Embryonic facial prominence (tissue), 1 donor: ENCODE measurements at regions not wholly inside any gene's neighbourhood (a gene's known extent, or its start where the extent isn't known, plus 50 kb on each side); places are given as distances from the start of the nearest gene placed in this dataset.
"Not testable (repeated sequence)": the region's sequence is repeated elsewhere in the genome, so short reads cannot be mapped to it uniquely, and the experiment has no call there.

Experiments used
- DNase-seq: peaks from one replicate; pipeline ENCODE4 v3.0.0-alpha.2; 2016; ENCODE audit errors: extremely low spot score

DNA sequence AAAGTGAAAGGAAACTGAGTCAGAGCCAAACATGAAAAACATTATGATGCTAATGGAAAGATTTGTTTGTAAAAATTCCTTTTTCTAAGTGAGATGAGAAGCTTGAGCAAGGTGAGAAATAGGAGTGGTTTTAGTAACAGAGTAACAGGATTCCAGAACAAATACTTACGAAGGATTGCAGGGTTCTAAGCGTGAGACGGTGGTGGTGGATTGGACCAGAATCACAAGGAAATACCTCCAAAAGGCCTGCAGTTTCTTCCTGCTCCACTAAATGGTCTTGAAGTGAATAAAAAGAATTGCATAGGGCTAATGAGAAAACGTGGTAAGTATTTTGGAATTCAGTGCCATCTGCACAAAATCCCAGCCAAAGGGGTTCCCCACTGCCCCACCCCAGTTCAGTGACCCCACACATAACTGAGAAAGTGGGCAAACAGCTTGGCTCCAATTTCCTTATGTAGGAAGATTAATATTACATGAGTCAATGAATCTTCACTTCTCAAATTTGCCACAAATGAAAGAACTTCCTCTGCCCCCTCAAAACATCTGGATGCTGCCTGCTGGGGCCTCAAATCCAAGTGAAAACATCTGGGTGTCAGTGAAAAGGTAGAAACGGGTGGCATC lies 283.8 kb upstream of the NR2F2 start:
- no peak for DNase-seq

DNA sequence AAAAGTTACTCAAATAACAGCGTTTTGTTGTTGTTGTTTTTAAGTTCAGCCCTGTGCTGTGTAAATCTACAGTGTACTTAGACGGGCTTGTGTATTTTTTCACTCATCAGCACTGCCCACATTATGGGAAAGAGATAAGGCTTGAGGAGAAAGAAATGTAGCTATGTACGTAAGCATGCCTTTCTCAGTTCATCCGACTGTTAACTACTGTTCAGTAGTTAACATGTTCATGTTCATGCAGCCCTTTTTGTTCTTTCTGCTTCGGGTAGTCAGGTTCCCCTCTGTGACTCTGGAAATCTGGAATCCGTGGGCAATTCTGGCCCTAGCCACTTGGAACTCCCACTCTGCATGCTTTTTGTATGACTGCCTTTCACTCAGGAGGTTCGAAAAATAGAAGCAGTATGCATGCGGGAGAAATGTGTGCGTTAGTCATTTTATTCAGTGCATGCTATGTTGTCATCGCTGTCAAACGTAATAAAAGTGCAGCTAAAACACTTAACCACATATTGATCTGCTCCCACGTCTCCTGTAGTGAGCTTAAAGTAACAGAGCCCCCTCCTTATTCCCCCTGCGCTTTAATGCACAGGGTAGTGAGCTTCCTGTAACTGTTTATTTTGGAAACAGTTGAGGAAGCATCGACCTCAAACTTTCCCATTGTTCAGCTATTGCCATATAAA lies 283.1 kb upstream of the NR2F2 start:
- no peak for DNase-seq

DNA sequence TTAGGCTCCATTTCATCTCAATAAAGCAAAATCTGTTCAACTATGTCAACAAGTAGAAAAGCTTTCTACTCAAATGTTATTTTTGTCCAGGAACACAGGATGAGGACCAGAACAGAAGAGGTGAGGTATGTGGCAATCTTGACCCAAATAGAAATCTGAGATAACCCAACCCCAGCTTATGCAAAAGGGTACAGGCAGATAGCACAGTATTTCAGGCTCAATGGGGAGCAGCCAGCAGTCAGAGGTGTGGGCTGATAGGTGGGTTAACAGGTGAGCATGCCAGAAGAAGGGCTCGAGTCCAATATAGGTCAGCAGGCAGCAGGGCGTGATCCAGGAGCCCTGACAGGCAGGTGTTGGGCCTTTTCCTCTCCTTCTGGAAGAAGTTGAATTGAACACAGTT lies 281.2 kb upstream of the NR2F2 start:
- DNase-seq: no peak

DNA sequence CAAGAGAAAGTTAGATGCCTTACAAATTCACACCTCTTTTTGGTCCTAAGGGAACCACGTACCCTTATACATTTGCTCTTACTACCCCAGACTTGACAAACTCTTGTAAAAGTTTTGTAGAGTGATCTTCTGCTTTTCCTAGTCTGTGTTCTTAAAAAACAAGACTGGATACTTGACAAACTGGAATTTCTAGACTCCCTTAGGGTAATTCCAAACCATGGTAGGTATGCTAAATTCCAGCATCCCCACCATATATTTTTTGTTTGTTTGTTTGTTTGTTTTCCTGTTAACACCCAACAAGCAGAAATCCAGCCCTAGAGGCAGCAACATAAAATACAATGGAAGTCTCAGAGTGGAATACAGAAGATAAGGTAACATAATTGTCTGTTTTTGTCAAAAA lies 280.7 kb upstream of the NR2F2 start:
- no peak for DNase-seq

DNA sequence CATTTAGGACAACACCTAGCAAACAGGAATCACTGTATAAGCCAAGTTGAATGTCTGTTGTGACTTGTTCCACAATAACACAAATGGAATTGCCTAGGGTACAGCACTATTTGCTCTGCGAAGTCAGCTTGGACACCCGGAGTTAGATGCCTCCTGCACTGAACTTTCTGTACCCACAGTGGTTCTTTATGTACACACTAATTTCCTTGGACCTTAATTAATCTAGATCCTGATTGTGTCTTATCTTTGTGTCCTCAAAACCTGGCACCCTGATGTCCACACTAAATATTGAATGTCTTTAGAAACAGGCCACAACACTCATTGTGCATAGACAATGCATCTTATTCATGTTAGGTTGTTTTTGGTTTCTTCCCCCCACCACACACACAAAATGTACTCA lies 278.9 kb upstream of the NR2F2 start:
- DNase-seq: no peak

DNA sequence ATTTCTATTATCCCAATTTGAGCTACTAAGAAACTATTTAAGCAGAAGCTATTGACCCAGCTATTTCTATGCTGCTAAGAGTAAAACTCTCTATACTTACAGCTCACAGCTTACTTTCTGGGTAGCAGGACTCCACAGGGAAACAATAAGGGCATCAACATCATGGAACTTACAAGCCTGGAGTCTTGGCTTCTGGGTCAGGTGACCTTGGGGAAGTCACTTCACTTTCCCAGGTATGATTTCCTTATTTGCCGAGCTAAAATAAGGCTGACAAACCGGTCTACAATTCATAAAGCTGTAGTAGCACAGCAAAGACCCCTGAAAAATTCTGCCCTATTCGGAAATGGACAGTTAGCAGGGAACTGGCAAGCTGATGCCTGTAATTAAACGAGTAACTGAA lies 278.3 kb upstream of the NR2F2 start:
- DNase-seq: no peak

DNA sequence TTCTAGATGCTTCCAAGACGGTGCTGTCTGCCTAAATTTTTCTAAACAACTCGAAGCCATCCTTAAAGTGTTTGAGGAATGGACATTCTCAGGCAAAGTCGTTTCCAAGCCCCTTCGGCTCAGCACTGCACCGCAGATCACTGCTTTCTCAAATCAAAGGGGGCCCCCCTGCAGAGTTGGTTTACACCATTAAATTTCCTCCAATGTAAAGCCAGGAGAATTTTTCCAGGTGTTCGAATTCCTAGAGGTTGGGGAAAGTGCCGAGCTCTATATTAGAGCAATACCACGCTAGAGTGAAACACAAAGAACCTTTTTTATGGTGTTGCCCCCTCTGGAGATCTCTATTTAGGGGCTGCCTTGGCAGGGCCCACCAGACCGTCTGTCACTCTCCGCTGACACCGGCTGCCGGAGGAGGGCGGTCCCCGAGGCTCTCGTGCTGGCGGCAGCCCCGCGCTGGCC lies 277.9 kb upstream of the NR2F2 start:
- DNase-seq: no peak

DNA sequence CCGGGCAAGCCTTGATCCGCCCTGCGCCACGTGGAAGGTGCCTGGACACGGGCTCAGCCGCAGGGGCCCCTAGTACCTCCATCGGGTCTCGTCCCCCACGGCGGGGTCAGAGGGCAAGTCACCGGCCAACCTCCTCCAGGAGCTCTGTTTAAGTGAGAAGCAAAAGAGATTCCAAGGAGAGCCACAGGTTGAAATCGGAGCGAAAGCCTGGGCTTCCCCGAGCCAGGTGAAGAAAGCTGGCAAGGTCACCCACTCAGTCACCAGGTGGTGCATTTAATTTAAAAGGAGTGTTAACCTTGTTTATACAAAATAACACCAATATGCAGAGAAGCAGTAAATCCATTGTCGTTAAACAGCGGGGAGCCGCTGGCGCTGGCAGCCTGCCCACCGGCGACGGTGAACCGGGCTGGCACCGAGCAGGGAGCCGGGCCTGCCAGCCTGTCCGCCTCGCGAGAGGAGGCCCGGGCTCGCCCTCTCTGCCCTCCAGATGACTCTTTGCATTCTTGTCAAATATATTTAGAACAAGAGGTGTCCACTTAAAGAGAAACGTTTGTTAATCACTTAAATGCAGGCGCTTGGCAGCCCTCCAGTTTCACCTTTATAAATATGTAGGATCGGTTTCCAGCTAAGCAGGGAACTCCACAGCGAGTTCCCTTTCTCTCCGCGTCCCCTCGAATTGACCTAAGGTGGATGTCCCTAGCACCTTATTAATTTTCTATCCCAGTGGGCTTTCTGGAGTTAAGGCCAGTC lies 277.3 kb upstream of the NR2F2 start:
- peak; percentile 34 for DNase-seq

DNA sequence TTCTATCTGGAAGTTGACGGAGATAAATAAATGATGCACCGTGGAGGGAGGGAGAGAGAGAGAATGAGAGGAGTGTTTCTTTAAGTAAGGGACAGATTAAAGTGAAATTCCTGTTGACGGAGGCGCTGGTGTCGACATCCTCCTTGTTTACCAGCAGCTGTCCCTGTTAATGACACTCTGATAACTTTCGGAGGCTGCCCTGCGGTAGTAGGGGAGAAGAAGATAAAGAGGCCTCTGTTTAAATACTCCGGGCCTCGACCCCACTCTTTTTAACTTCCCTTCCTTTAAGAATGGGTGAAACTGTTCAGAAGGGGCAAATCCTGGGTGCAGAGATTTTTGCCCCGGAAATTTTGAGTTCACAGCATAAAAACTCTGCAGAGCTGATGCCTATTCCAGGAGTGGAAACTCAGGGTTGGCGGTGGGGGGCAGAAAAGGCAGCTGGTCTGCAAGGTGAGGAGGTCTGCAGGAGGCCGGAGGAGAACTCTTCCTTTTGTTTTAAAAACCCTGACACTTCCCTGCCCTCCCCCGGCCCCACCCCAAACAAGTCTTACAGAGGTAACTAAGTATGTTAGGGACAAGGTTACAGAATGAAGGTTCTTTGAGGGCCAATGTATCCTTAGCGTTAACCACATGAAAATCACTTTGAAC lies 276.6 kb upstream of the NR2F2 start:
- DNase-seq: no peak

DNA sequence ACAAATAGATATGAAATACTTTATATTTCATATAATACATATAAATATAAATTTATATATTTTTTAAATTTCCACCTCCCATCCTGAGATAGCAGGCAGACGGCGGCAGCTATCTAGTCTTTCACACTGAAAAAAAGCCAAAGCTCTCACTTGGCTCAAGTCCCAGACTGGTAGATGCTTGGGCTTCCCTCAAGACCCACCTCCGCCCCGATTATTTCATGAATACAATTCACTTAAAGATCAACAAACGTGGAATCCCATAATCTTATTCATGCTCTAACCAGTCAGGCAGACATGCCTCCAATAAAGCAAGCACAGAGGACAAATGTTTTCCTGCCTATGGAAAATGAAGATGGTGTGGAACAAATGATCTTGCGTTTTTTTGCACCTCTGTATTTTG lies 275.9 kb upstream of the NR2F2 start:
- no peak for DNase-seq

DNA sequence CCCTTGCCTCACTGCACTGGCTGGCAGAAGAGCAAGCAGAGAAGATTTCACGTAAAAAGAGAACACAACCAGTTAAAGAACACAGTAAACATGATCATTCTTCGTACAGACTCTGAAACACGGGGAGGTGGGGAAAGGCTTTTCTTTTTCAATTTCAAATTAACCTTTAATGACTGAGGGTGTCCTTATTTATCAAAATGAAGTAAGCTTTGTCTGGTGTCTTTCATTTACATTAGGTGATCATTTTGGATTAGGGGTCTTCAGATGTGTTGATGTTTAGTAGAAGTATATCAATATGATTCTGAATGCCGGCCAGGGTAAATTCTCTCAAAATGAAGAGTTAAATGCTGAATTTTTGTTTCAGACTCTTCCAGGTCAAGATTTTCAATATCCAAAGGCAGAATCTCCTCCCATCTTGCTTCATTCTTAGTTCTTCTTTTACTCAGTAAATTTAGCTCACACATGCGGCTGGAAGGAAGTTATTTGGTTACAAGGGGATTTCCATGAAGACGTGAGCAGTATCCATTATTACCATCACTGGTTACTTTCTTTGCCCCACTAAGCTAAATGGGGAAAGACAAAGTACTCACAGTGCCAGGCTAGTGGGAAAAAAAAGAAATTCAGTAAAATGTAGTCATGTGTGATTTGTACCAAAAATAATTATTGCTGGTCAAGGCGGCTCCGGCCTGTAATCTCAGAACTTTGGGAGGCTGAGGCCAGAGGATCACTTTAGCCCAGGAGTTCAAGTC lies 272.2 kb upstream of the NR2F2 start:
- no peak for DNase-seq

DNA sequence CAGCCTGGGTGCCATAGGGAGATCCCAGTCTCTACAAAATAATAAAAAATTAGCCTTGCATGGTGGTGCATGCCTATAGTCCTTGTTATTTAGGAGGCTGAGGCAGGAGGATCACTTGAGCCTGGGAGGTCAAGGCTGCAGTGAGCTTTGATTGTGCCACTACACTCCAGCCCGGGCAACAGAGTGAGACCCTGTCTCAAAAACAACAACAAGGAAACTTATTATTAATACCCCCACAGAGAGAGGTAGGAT lies 271.7 kb upstream of the NR2F2 start:
- not testable (repeated sequence) for DNase-seq

DNA sequence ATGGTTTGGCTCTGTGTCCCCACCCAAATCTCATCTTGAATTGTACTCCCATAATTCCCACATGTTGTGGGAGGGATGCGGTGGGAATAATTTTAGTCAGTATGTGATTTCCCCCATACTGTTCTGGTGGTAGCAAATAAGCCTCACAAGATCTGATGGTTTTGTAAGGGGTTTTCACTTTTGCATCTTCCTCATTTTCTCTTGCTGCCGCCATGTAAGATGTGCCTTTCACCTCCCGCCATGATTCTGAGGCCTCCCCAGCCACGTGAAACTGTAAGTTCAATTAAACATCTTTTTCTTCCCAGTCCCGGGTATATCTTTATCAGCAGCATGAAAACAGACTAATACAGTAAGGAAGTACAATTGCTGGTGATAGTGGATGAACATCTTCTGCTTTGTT lies 269.9 kb upstream of the NR2F2 start:
- not testable (repeated sequence) for DNase-seq

DNA sequence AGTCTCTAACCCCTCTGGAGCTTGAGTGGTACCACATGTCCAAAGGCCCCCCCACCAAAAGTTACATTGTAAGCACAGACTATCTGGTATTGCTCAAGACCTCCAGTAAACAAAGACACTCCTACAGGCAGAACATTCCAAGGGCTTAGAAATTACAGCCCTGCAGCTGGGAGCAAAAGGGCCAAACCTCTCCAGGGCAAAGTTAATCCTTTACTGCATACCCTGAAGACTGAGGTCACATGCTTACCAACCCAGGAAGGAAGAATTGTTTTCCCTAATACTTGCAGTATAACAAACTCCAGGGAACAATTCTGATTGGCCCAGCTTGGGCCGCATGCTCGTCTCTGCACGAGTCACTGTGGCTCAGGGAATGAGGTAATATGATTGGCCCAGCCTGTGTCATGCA lies 266.1 kb upstream of the NR2F2 start:
- no peak for DNase-seq

DNA sequence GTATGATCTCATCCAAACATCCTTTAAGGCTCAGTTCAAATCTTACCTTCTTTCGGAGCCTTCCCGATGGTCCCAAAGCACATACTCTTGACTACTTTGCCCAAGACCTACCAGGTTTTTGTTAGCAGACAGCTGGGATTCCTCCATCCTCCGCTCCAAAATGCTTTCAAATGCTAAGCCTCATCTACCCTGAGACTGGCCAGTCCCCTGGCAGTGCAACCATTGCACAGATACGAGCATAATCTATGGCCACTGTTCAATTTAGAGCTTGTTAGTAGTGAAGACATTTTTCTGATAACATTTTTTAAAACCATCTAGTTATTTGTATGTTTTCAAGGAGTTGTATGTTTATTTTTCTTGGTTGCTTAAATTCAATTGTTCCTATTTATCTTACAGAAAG lies 264.4 kb upstream of the NR2F2 start:
- no peak for DNase-seq

DNA sequence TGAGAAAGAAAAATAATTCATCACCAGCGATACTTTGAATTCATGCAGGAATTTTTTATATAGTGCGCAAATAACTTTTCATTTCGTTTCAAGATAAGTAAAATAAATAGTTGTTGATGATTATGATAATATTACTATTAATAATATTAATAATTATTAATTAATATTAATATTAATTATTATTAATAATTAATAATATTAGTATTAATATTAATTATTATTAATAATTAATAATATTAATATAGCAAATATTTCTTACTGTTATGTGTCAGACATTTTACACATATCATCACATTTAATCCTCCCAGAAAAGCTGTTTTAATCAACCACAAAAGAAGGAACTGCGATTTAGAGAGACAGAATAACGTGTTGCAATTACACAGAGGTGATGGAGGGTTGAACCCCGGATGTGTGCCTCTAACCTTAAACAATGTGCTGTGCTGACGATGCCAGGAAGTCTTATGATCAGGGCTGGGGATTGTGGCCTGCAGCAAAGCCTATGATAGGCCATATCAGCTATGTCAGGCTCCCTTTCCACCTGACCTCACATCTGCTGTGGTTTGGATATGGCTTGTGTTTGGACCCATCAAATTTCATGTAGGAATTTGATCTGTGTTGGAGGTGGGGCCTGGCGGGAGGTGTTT lies 263.5 kb upstream of the NR2F2 start:
- no peak for DNase-seq

DNA sequence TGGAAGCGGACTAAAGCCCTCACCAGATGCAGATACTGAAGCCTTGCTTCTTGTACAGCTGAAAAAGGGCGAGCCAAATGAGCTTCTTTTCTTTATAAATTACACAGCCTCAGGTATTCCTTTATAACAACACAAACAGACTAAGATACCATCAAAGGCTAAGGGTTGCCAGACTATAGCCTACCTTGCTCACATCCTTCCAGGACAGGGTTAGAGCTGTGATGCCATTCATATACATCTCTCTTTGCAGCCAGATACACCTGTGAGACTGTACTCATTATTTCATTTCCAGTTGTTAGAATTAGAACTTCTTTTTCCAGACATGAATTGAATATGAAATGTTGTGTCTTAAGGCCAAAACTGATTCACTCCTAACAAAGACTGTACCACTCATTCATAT lies 262.8 kb upstream of the NR2F2 start:
- no peak for DNase-seq

DNA sequence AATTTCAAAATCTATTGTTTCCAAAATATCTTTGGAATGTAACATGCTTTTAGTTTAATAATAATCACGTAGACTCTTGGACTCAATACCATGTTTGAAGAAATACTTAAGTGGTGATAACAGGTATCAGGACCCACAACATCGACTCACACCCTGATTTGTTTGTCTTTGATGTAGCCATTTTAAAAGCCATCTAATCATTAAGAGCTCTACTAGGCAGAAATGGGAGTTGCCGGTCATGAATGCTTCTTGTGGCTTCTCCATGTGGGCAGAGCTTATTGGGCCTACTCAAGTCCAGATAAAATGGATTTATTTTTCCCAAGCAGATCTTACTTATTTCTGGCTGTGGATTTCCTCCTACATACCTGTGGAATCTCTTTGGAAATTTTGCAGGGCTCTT lies 261.6 kb upstream of the NR2F2 start:
- no peak for DNase-seq

DNA sequence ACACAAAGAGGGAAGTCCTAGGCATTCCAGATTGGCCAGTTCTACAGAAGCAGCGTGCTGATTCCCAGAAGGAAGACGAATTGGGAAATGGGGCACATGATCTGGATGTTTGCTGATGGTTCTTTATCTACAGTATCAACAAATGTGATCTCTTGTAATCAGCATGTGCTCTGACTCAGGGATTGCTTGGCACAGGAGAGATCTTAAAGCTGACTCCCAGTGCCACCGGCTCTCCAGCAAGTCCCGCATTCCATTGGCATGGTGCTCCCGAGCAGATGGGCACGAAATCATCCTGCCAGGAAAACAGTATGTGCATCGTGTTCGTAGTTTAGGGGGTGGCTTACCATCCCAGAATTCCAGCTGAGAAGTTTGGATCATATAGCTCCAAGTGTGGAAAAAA lies 259.9 kb upstream of the NR2F2 start:
- no peak for DNase-seq

DNA sequence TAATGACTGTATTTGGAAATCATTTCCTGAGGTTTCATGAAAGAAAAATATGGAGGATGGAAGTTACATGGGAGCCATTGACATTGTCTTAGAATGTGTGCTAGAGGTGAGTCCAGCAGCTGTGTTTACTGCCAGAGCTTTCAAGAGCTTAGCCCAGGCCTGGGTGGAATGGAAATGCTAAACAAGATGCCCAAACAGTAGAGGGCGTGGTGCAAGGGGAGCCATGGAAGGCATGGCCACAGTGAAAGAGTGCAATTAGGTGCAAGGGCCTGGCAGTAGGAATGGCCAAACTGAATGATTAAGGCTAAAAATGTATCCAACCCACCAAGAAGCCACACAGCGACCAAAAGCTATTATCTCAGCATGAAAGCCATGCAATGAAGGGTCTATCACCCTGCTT lies 257.7 kb upstream of the NR2F2 start:
- DNase-seq: no peak

DNA sequence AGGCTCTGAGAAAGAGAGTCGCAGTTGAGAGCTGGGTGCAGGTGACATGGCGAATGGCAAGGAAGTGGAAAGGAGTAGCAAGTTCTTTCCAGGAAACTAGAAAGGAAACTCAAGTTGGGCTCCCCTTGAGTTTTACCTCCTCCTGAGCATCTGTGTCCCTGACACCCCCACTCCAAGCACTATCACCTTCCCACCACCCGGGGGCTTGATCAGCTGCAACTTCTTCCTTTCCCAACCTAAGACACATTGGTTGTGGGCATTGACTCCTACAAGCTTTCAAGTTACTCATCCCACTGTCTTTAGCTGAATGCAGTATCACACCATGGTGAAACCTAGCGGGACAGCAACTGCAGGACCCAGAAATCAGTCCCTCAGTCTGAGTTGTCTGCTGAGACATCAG lies 256.6 kb upstream of the NR2F2 start:
- no peak for DNase-seq

DNA sequence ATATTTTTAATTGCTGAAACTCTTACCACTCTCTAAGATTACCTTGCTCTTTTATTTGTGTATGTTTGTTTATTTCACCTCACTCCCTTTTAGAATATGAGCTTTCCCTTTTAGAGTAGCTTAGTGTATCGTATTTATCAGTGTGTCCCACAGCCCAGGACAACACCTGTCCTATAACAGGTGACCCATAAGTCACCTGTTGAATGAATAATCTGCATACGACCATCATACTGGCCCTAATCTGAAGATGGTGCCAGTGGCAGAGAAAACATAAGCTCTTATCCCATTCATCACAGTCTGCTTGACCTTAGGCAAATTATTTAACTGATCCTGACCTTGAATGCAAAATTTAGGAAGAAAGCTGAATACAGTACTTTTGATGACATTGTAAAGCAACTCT lies 254.6 kb upstream of the NR2F2 start:
- DNase-seq: no peak
